VCaP (cell line): ENCODE measurements at regions not wholly inside any gene's neighbourhood (a gene's known extent, or its start where the extent isn't known, plus 50 kb on each side); places are given as distances from the start of the nearest gene placed in this dataset.

ENCODE experiments used
- H3K27ac ChIP-seq: fragments of 450-650 bp; 2 replicates; pipeline ENCODE4 v1.5.1; 2017
- TF ChIP-seq, protein P1 (sequence below): fragments of 450-650 bp; conservative IDR thresholded peaks from 2 replicates; pipeline ENCODE4 v1.5.1; 2017; ENCODE audit warnings: mild to moderate bottlenecking, moderate library complexity

DNA sequence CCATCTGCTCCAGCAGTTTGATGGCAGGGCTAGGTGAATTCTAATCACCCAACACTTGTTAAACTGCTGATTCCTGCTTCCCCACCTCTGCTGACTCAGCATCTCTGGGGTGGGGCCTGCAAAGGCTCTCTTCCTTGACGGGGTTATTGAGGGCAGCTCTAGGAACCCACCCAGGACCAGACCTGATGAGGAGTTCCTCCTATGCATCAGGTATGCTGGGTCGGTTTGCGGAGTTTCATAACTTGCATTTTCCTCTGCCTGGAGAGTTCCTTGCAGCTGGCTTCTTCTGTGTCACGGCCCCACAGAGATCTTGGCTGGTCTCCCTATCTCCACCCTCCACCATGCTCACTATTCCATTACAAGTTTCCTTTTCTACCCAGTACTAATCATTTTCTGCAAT, 93.4 kb upstream of the CCL2 start:
- TF ChIP-seq, protein P1, sequence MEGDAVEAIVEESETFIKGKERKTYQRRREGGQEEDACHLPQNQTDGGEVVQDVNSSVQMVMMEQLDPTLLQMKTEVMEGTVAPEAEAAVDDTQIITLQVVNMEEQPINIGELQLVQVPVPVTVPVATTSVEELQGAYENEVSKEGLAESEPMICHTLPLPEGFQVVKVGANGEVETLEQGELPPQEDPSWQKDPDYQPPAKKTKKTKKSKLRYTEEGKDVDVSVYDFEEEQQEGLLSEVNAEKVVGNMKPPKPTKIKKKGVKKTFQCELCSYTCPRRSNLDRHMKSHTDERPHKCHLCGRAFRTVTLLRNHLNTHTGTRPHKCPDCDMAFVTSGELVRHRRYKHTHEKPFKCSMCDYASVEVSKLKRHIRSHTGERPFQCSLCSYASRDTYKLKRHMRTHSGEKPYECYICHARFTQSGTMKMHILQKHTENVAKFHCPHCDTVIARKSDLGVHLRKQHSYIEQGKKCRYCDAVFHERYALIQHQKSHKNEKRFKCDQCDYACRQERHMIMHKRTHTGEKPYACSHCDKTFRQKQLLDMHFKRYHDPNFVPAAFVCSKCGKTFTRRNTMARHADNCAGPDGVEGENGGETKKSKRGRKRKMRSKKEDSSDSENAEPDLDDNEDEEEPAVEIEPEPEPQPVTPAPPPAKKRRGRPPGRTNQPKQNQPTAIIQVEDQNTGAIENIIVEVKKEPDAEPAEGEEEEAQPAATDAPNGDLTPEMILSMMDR: no peak

DNA sequence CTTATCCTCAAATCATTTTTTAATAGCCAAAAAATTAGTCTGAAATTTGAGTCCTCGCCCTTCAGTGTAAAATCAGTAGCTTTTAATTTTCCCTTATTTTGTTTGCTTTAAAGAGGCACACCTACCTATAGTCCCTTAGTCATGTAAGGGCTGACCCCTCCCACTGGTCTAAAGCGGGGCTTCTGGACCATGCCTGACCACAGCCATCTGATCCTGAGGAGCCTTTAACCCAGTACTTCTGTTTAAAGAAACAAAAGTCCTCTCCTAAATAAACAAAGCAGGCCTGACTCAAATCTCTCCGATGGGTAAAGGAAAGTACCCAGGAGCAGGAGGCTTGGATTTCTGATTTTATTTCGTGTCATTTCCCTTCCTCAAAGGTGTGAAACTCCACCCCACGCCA, 92.0 kb upstream of the CCL2 start:
- H3K27ac ChIP-seq: no peak overlapping the region
- TF ChIP-seq, protein P1: no peak

More for the DNA sequence above, 93.4 kb upstream of the CCL2 start:
- no peak overlapping the region for H3K27ac ChIP-seq

DNA sequence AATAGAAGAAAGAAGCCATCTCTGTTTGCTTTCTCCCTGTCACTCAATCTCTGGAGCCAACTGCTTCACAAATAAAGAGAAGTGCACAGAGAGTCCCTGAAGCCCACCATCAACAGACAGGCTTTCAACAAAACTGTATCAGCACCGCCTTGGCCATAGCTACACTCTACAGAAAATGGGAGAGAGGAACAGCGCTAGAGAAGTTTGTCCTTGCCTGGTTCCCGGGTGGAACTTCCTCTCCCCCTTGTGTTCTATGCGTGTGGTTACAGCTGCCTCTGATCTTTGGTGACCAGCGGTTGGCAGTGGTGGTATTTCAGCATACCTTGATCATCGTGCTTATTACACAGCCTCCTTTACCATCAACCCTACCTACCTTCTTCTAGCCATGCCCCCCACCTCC, 91.4 kb upstream of the CCL2 start:
- TF ChIP-seq, protein P1: peak; percentile 91
- no peak overlapping the region for H3K27ac ChIP-seq

DNA sequence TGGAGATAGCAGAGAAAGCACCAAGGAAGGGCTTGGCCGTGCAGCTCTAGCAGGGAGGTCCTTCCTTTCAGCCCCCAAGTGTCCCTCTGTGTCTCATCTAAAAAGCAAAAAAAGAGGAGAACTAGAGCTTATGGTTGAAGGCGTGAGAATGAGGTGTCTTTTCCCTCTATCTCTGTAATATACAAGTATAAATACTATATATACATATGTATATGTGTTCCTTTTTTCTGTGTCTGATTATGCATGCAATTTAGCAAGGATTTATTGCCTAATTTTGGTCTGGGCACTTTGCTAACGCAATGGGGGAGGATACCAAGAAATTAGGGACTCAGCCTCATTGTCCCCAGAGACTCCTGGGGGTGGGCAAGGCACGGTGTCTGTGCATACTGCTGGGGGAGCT, 90.2 kb upstream of the CCL2 start:
- TF ChIP-seq, protein P1: no peak
- H3K27ac ChIP-seq: no peak overlapping the region

DNA sequence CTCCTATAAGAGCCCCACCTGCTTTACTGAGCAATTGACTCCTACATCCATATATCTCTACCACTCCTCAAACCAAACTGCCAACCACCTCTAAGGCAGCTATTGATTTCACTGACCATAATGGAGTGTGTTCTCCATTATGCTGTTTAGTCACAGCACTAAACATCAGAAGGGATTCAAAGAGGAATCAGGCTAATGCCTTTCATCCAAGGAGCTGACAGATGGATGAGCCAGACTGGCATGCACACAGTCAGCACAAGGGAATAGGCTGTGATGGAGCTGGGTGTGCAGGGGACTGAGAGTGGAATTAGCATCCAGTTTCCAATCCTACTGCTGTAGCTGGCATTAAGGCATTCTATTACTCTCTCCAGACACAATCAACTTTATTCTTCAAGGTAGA, 88.7 kb upstream of the CCL2 start:
- H3K27ac ChIP-seq: no peak overlapping the region; the same call in 1 of the 2 replicates
- TF ChIP-seq, protein P1: no peak

DNA sequence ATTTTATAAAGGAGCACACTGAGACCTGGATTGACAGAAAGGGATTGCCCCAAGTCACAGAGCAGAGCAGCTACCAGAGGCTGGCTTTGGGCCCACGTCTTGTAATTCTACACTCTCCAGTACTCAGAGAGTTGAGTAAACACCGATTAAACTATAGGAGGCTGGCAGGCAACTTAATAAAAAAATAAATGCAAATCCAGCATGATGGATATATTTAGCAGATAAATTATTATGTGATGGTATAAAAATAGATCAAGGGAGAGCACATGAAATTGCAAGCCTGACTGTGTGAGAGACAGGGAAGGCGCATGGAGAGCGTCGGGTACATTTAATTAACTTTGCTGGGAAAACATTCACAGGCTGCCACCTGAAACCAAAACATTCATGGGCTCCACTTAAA, 87.7 kb upstream of the CCL2 start:
- TF ChIP-seq, protein P1: no peak
- H3K27ac ChIP-seq: peak overlapping the region; percentile 63

DNA sequence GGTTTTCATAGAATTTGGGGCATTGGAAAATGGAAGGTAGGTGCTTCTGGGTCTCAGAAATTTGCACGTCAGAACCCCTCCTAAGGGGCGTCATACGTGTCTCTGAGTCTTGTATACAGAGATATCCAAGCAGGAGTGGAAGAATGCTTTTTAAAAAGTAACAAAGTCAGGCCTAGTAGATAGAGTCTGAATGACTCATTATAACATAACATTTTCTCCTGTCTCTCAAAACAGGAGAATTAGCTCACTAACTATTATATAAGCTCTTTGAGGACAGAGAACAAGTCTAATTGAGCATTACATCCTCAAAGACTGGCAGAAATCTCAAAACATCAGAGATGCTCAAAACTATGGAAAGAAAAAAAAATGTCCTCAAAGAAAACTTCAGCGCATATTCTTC, 86.1 kb upstream of the CCL2 start:
- TF ChIP-seq, protein P1: no peak

DNA sequence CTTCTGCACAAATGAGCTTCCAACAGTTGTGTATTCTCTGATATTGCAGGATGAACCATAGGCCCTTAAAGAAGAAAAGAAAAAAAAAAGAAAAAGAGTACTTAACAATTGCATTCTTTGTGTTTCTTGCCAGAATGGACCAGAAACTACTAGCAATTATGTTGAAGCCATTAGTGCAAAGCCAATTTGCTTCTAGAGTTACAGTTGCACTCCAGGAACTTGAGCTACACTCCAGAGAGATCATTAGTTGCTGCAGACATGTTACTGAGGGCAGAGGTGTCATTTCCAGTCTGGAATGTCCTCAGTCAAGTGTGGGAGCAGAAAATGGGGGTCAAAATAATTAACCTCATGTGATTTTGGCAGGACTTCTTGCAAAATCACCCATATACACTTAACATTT, 85.6 kb upstream of the CCL2 start:
- TF ChIP-seq, protein P1: no peak
- no peak overlapping the region for H3K27ac ChIP-seq

More for the DNA sequence above, 86.1 kb upstream of the CCL2 start:
- no peak overlapping the region for H3K27ac ChIP-seq
